GM19351 (cell line): ENCODE measurements at regions not wholly inside any gene's neighbourhood (a gene's known extent, or its start where the extent isn't known, plus 50 kb on each side); places are given as distances from the start of the nearest gene placed in this dataset.

Source experiments
- ATAC-seq: cut with Tn5 transposase; IDR thresholded peaks from one replicate; pipeline ENCODE4 v1.9.1; 2021; ENCODE audit warnings: mild to moderate bottlenecking, moderate library complexity; ENCODE audit not compliant: unreplicated experiment

DNA sequence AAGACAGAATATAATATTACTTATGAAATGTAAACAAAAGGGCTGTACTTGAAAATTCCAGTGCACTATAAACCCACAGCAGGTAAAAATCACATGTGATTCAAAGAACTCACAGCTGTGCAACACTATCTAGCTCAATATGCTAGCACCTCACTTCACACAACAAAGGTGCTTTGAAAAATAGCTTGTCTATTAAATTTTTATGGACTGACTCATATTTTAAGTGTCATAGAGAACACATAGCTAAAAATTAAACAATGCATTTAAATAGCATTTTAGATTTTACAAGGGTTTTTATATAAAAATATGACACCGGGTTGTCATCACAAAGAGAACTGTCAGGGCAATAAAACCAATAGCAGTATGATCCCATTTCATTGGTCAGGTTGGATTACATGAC is 1390.5 kb upstream of the TENM4 start:
- no peak for ATAC-seq

DNA sequence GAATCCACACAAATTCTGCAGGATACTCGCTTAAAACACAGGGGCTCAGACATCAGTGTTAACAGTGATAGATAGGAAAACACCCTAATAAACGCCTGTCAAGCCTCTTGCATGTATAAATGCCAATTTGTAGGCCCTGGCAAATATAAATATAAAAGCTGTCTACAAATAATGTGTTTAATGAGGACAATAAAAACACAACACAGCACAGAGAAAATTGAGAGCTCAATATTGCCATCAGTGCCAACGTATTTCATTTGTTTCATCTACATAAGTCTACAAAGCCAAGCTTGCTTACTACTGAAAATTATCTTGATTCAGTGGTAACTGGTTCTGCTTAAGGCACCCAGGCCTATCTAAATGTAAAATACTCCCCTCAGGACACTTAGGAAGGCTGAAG is 1387.0 kb upstream of the TENM4 start:
- ATAC-seq, result no peak

DNA sequence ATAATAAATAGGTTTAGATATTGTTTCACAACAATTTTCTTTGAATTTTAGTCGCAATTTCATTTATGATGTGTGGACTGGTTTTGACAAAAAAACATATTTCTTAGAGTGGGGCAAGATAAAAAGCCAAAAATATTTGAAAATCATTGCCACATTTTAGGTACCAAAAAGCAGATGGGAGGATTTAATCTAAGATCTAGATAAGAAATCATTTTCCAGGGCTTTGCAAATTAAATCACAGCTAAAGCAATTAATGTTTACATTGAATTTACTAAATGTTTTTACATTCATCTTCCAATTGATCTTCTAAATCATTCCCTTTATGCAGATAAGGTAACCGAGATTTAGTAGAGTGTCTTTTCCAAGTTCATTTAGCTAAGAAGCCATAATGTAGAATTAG is 1386.0 kb upstream of the TENM4 start:
- no peak for ATAC-seq

- no peak for ATAC-seq
Measured at GRCh38 chr11:80822308-80822707, 1381.5 kb upstream of the TENM4 start.

DNA sequence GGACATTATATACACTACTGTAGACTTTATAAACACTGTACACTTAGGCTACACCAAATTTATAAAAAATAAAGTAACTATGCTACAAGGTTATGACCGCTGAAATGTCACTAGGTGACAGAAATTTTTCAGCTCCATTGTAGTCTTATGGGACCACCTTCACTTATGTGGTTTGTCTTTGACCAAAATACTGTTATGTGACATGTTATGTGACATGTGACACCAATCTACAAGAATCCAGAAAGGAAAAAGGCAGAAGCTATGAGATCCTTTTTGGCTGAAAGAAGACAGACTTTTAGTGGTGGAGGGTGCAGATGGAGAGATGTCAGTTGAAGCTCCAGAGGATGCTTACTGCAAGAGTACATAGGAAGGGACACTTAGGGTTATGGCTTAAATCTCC is 1378.4 kb upstream of the TENM4 start:
- no peak for ATAC-seq

DNA sequence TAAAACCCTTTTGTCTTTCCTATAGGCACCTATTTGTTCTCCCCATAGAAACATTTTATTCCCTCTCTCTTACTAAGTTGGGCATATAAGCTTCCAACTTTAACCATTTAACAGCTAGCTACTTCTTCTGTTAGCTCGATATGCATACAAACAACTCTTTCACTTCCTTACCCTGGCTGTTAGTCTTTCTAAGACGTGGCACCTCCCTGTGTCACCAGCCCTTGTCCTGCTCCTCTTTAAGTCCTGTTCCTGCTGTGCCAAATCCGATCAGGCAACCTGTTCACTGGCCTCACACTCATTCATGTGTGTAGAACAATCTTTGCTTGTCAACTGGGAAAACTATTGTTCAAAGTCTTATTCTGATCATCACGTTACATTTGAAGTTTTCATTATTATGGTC is 1376.1 kb upstream of the TENM4 start:
- ATAC-seq, result peak; percentile 48

DNA sequence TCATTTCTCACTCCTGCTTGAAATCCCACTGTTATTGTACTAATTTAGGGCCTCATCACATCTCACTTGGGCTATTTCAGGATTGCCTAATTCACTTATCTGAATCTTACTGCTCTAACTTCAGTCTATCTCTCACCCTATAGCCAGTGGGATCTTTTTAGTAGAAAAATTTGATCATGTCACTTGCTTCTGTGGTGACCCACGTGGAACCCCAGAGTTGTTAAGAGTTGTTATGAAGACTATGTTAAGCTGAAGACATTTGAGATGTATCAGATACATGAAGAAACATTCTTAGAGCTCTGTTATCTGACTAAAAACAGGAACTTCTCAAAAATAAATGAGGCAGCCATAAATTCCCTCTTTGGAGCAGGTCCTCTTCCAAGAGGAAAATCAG is 1375.6 kb upstream of the TENM4 start:
- peak; percentile 43 for ATAC-seq

DNA sequence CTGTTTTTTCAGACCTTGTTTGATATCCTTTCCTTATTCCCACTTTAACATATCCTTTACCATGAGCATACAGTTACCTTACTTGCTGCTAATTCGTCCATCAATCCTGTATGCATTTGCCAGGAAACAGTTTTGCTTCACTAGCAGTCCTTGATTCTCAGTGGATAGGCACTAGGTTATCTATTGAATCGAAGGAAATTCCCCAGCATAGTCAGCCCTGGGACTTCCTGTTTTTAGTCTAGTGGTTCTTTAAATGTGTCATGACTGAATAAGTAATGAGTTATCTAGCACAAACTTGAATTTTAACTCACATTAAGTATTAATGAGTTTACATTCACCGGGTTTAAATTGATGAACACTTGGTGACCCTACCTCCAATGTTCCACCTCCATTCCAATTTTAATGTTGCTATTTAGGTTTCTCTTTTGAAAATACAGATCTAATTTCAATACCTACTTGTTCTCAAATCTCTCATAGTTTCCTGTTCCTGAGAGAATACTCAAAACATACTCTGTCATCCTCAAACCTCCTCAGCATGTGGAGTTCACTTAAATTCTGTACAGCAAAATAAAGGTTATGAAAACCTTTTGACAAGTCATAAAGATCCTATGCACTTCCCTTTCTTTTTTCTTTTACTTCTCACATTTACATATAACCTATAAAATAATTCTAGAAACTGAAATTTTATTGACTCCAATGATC is 1375.1 kb upstream of the TENM4 start:
- ATAC-seq, result peak; percentile 81

DNA sequence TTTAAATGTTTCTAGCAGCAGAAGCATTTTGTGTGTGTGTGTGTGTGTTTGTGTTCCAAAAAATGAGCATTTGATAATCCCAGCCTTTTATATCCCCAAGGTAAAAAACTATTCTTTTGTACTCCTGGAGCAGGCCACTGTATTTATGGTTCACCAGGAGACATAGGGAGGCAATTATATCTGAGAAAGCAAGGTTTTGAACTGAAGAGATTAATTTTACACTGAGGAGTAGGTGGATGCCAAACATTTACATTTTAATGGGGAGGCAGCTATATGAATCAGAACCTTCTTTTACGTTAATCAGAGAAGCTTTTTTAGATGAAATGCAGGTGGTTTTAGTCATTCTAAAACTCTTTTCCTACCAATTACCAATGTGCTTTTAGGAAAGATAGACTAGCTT is 1374.0 kb upstream of the TENM4 start:
- ATAC-seq, result no peak

DNA sequence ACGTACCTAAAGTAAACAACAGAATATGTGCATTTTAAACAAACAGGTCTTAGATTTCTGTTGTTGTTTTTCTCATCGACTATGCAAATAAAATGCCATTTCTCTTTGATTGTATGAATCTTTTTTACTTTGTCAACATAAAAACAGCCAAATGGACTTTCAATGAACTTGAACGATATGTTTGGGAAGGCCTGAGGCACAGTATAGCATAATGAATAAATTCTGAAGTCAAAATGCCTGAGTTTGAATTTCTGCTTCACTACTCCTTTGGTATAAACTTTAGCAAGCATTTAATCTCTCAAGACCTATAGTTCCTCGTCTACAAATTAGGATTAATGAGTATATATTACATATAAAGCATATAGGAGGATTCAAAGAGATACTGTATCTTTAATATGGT is 1369.9 kb upstream of the TENM4 start:
- no peak for ATAC-seq

GRCh38 chr11:80798174-80798573 is 1357.3 kb upstream of the TENM4 start:
- ATAC-seq, result no peak

DNA sequence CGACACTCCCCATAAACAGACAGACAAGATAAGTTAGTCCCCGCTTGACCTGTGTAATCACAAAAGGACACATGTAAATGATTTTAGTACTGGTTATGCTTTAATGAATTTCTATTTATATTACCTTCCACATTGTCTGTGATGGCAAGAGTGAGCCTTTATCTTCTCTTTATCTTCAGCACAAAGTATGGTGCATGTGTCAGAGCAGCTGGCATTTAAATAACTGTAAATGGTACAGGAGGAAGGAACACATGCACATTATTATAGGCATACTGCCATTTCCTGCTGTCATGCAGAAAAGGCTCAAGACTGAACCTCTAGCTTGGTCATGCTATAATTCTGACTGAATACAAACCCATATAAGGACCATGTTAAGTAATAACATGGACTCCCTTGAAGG is 1342.7 kb upstream of the TENM4 start:
- no peak for ATAC-seq

DNA sequence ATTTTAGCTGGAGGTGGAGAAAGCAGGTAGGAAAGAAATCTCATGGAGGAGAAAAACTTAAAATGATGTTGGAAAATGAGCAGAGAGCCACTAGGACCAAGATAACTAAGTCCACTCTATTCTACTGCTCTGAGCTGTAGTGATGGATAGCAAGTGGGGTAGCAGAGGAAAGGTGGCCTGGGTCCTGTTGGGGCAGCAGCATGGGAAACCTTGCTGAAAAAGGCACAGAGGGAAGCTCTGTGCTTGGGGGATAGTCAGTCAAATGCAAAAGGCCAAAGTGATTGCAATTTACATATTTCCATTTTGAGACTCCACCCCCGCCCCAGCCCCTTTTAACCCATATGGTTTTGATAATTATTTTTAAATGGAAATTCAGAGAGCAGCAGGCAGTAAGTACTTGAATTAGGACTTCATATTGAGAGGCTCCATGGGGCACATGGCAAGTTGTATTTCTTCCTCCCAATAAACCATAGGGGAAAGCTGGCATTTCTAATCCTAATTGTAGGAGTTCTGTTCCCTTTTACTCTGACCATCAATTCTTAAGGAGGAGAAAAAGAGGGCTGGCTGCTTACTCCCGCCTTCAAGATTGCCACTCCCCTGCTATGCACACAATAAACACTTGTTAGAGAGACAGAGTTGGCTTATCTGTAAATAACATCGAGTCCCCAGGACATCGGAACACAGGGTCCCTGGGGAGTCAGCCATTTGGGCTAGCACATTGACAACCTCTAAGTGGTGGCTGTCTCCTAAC is 1341.5 kb upstream of the TENM4 start:
- no peak for ATAC-seq

DNA sequence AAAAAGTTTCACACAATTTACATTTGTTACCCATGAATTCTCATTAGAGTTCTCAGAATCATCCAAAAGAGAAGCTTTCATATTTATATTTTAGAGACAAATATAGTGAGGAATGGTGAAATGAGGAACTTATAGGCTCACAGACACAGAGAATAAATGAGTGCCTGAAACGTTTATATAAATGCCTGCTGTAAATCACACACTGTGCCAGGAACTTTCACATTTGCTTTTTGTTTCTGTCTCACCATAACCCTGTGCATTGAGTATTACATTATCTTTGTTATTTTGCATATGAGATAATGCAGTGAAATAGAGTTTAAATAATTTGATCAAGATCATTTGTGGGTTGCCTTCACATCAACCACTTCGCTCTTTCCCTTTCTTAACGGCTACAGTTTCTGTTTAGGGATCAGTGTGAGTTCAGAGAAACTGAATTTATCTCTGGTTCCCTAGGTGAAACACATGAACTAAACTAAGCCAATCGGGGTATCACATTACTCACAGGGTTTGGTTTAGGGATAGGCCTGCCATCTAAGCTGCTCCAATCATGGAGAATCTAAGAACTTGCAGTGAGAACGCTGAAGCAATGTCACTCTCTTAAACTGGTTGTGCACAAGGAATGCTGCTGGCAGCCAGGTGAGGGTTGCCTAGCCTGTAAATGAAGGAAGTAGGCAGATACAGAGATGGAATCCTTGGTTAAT is 1339.2 kb upstream of the TENM4 start:
- no peak for ATAC-seq

GRCh38 chr11:80778941-80779340 is 1338.1 kb upstream of the TENM4 start:
- no peak for ATAC-seq

DNA sequence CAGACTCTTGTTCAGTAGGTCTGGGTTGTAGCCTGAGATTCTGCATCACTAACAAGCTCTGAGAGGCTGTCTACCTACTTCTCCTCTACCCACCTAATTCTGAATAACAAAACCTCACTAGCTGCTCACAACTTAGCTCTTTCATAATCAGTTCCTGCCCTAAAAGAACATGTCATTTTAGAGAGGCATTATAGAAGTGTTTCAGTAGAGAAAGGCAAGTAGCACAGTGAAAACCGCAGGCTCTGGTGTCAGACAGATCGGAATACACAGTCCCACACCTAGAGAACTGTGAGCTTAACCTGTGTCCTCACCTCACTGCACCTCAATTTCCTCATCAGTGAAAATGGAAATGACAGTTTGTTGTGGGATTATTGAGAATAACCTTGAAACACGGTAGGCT is 1337.6 kb upstream of the TENM4 start:
- no peak for ATAC-seq

- no peak for ATAC-seq
Measured at GRCh38 chr11:80773919-80774318, 1333.1 kb upstream of the TENM4 start.

- ATAC-seq, result no peak
Measured at GRCh38 chr11:80771017-80771416, 1330.2 kb upstream of the TENM4 start.

- ATAC-seq, result no peak
Measured at GRCh38 chr11:80758787-80759186, 1318.0 kb upstream of the TENM4 start.

GRCh38 chr11:80748207-80748925 is 1307.5 kb upstream of the TENM4 start:
- ATAC-seq, result no peak

DNA sequence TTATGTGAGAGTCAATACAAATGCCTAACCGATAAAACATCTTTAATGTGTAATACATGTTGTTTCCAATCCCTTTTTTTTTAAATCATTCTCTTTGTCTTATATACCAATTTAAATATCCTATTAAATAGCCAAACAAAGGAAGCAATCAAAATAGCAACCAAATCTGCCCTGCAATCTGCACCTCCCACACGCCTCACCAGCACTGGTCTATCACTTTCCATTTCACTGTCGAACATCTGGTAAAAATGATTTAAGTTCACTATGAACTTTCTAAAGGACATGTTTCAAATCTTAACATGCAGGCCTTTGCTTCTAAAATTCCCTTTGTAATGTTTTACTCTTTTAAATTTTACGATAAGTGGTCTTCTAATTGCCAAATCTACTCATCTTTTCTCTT is 1305.5 kb upstream of the TENM4 start:
- no peak for ATAC-seq
